ENCODE measurements at regions not wholly inside any gene's neighbourhood (a gene's known extent, or its start where the extent isn't known, plus 50 kb on each side); places are given as distances from the start of the nearest gene placed in this dataset.

DNA sequence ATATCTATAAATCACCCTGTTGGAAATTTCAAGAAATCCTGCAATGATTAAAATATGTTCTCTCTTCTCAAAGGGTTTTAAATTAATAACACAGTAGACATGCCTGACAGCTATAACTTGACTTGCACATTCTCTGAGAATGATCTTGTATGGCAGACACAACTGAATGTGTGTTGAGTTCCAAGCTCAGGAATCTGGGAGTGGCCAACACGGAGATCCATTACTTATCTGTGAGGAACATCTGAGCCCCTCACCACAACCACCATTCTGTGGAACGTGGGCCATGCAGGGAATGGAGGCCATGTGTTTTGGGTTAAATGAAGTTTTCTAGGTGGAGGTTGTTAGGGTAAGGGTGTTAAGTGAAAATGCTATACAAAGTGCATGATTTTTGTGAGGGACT lies 105.3 kb upstream of the CHMP2B start:
- WGBS (ENCODE audit: insufficient coverage): 100% methylated on average over 1 of the region's 2 CpGs
- POLR2A ChIA-PET: no interaction called here

GRCh38 chr3:87120881-87121280 lies 106.2 kb upstream of the CHMP2B start:
- no peak for DNase-seq
- Histone ChIP-seq H3K4me1 (ENCODE audit: control insufficient read depth in 2 of 2, insufficient read depth in 2 of 2, low read length in 2 of 2) (no peaks in the 10 kb centered on the region), H3K4me3 (ENCODE audit: control extremely low read depth in 1 of 5, extremely low read depth in 1 of 5, insufficient read depth in 1 of 5, low read depth in 2 of 5, low read length in 4 of 5) (no peak overlapping the region), H2AFZ (ENCODE audit: insufficient read depth, low read depth, low read length, poor library complexity, severe bottlenecking) (no peak overlapping the region), H3K27ac (ENCODE audit: low read length in 2 of 2) (no peak overlapping the region), H3K79me2 (ENCODE audit: control insufficient read depth, insufficient read depth, low read length) (no peaks in the 10 kb centered on the region), H3K9me3 (ENCODE audit: control extremely low read depth in 1 of 3, control insufficient read depth in 2 of 3, insufficient read depth in 1 of 3, low read length in 2 of 3) (no peaks in the 10 kb centered on the region), H3K27me3 (replicated peaks in 1 of 4; ENCODE audit: control extremely low read depth in 1 of 4, control insufficient read depth in 3 of 4, insufficient read depth in 4 of 4, low read length in 3 of 4) (no peaks in the 10 kb centered on the region), H3K4me2 (replicated peaks; ENCODE audit: low read depth, low read length, poor library complexity, severe bottlenecking) (no peak overlapping the region), H4K20me1 (ENCODE audit: control insufficient read depth, insufficient read depth, low read length, poor library complexity, severe bottlenecking) (no peaks in the 10 kb centered on the region), H3K9ac (ENCODE audit: low read length) (no peak overlapping the region), H3K36me3 (replicated peaks in 1 of 2; ENCODE audit: control extremely low read depth in 1 of 2, control insufficient read depth in 1 of 2, extremely low read depth in 1 of 2, insufficient read depth in 2 of 2, low read length in 1 of 2) (no peaks in the 10 kb centered on the region)
- WGBS (ENCODE audit: insufficient coverage): no CpG with 5 or more reads among the region's 2 CpGs
- ChIA-PET CTCF (no interaction called here), POLR2A (no interaction called here)
- intact Hi-C loops (cut with micrococcal nuclease): no loop called here
- TF ChIP-seq, protein P1, sequence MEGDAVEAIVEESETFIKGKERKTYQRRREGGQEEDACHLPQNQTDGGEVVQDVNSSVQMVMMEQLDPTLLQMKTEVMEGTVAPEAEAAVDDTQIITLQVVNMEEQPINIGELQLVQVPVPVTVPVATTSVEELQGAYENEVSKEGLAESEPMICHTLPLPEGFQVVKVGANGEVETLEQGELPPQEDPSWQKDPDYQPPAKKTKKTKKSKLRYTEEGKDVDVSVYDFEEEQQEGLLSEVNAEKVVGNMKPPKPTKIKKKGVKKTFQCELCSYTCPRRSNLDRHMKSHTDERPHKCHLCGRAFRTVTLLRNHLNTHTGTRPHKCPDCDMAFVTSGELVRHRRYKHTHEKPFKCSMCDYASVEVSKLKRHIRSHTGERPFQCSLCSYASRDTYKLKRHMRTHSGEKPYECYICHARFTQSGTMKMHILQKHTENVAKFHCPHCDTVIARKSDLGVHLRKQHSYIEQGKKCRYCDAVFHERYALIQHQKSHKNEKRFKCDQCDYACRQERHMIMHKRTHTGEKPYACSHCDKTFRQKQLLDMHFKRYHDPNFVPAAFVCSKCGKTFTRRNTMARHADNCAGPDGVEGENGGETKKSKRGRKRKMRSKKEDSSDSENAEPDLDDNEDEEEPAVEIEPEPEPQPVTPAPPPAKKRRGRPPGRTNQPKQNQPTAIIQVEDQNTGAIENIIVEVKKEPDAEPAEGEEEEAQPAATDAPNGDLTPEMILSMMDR (IDR thresholded peaks at IDR 0.05): no peak
- TF ChIP-seq EZH2 (IDR thresholded peaks at IDR 0.05; ENCODE audit: borderline replicate concordance, insufficient read depth, low read depth, low read length, poor library complexity, severe bottlenecking): no peak
- H3K9me3 Mint-ChIP-seq (ENCODE audit: insufficient read depth): no peaks in the 10 kb centered on the region
- no peak for ATAC-seq (ENCODE audit: low read depth)
- H3K27ac Mint-ChIP-seq: no peak overlapping the region
- H3K27me3 Mint-ChIP-seq: no peaks in the 10 kb centered on the region
- H3K4me3 Mint-ChIP-seq: no peak overlapping the region
- H3K4me1 Mint-ChIP-seq: no peaks in the 10 kb centered on the region

More for the DNA sequence above, 105.3 kb upstream of the CHMP2B start:
- intact Hi-C loops (cut with micrococcal nuclease): no loop called here
- TF ChIP-seq EZH2 (IDR thresholded peaks at IDR 0.05; ENCODE audit: borderline replicate concordance, insufficient read depth, low read depth, low read length, poor library complexity, severe bottlenecking): no peak
- TF ChIP-seq, protein P1 (IDR thresholded peaks at IDR 0.05): no peak
- no peak overlapping the region for H3K9ac ChIP-seq (ENCODE audit: low read length)
- H3K4me1 Mint-ChIP-seq: no peaks in the 10 kb centered on the region
- no peak overlapping the region for H3K4me3 ChIP-seq (ENCODE audit: control extremely low read depth in 1 of 5, extremely low read depth in 1 of 5, insufficient read depth in 1 of 5, low read depth in 2 of 5, low read length in 4 of 5)
- DNase-seq (no peak), ATAC-seq (ENCODE audit: low read depth) (no peak)
- no peaks in the 10 kb centered on the region for H4K20me1 ChIP-seq (ENCODE audit: control insufficient read depth, insufficient read depth, low read length, poor library complexity, severe bottlenecking)
- CTCF ChIA-PET: no interaction called here
- H3K27ac ChIP-seq (ENCODE audit: low read length in 2 of 2): no peak overlapping the region
- H3K4me3 Mint-ChIP-seq: no peak overlapping the region
- no peaks in the 10 kb centered on the region for H3K27me3 Mint-ChIP-seq
- no peak overlapping the region for H3K4me2 ChIP-seq (replicated peaks; ENCODE audit: low read depth, low read length, poor library complexity, severe bottlenecking)
- H2AFZ ChIP-seq (ENCODE audit: insufficient read depth, low read depth, low read length, poor library complexity, severe bottlenecking): no peak overlapping the region
- no peak overlapping the region for H3K27ac Mint-ChIP-seq
- H3K9me3 ChIP-seq (ENCODE audit: control extremely low read depth in 1 of 3, control insufficient read depth in 2 of 3, insufficient read depth in 1 of 3, low read length in 2 of 3): no peaks in the 10 kb centered on the region
- H3K9me3 Mint-ChIP-seq (ENCODE audit: insufficient read depth): no peaks in the 10 kb centered on the region
- no peaks in the 10 kb centered on the region for H3K79me2 ChIP-seq (ENCODE audit: control insufficient read depth, insufficient read depth, low read length)
- no peaks in the 10 kb centered on the region for H3K36me3 ChIP-seq (replicated peaks in 1 of 2; ENCODE audit: control extremely low read depth in 1 of 2, control insufficient read depth in 1 of 2, extremely low read depth in 1 of 2, insufficient read depth in 2 of 2, low read length in 1 of 2)
- H3K4me1 ChIP-seq (ENCODE audit: control insufficient read depth in 2 of 2, insufficient read depth in 2 of 2, low read length in 2 of 2): no peaks in the 10 kb centered on the region
- no peaks in the 10 kb centered on the region for H3K27me3 ChIP-seq (replicated peaks in 1 of 4; ENCODE audit: control extremely low read depth in 1 of 4, control insufficient read depth in 3 of 4, insufficient read depth in 4 of 4, low read length in 3 of 4)
